ENCODE measurements at regions not wholly inside any gene's neighbourhood (a gene's known extent, or its start where the extent isn't known, plus 50 kb on each side); places are given as distances from the start of the nearest gene placed in this dataset.
"Not testable (repeated sequence)": the region's sequence is repeated elsewhere in the genome, so short reads cannot be mapped to it uniquely, and the experiment has no call there.

DNA sequence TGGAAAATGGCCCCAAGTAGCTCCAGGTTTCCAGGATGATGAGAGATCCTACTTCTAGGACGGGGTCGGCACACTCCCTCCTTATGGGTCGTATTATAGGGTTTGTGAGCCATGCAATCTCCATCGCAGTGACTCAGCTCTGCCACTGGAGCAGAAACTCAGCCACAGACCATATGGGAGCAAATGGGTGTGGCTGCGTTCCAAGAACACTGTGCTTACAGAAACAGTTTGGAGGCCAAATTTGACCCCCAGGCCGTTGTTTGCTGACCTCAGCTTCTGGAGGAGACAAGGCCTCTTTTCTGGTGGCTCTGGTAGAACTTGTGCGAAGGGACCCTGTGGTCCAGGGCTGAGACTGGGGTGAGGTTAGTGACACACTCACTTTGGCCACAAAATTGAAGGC is 56.5 kb downstream of the NPIPB11 start:
- TF ChIP-seq POLR2A, CTCF (IDR thresholded peaks at IDR 0.05): not testable (repeated sequence)

Measured in testis (tissue), 2 donors.